ENCODE measurements at regions not wholly inside any gene's neighbourhood (a gene's known extent, or its start where the extent isn't known, plus 50 kb on each side); places are given as distances from the start of the nearest gene placed in this dataset.
"Not testable (repeated sequence)": the region's sequence is repeated elsewhere in the genome, so short reads cannot be mapped to it uniquely, and the experiment has no call there.

- ChIA-PET POLR2A (ENCODE audit: unreplicated experiment) (no interaction called here), CTCF (no interaction called here)
- intact Hi-C loops (cut with micrococcal nuclease) = no loop called here
- BruUV-seq (replicated peaks) = no TSS peak
- TF ChIP-seq EZH2phosphoT487 (IDR thresholded peaks at IDR 0.05; ENCODE audit: borderline replicate concordance, low read length) (no peak), EZH2 (IDR thresholded peaks at IDR 0.05; ENCODE audit: low read length, unreplicated experiment) (no peak), CTCF (conservative IDR thresholded peaks at IDR 0.05; ENCODE audit: low read depth, low read length) (no peak)
- H3K4me3 ChIP-seq (ENCODE audit: low read length) = no peak overlapping the region
- H3K4me1 ChIP-seq (ENCODE audit: insufficient read depth, low read length) = no peaks in the 10 kb centered on the region
- H4K20me1 ChIP-seq (ENCODE audit: low read length) = no peaks in the 10 kb centered on the region
- no peaks in the 10 kb centered on the region for H3F3A ChIP-seq (ENCODE audit: low read length, unreplicated experiment)
- DNase-seq = no peak
- H3K9me2 ChIP-seq (replicated peaks; ENCODE audit: low read length) = no peaks in the 10 kb centered on the region
- H3K79me2 ChIP-seq (ENCODE audit: low read length) = no peaks in the 10 kb centered on the region
- no peak overlapping the region for H3K4me2 ChIP-seq (ENCODE audit: low read length)
- no peak overlapping the region for H2AFZ ChIP-seq (ENCODE audit: low read length)
- ATAC-seq = no peak
- no peaks in the 10 kb centered on the region for H3K9me3 ChIP-seq (ENCODE audit: low read length)
- no peaks in the 10 kb centered on the region for H3K36me3 ChIP-seq (ENCODE audit: low read depth, low read length)
- no peak overlapping the region for H3K27ac ChIP-seq (ENCODE audit: low read length)
- no peak overlapping the region for H3K9ac ChIP-seq (ENCODE audit: low read length)
- no peaks in the 10 kb centered on the region for H3K27me3 ChIP-seq (ENCODE audit: low read length)
Measured at GRCh38 chr4:115969756-115970155, 856.3 kb upstream of the NDST4 start.

- POLR2A ChIA-PET (ENCODE audit: unreplicated experiment) = no interaction called here
Measured at GRCh38 chr4:115965588-115965987, 852.2 kb upstream of the NDST4 start.

GRCh38 chr4:115956054-115956796, 842.8 kb upstream of the NDST4 start:
- DNase-seq; H3K27ac ChIP-seq (ENCODE audit: low read length); H3K4me1 ChIP-seq (ENCODE audit: insufficient read depth, low read length); H3F3A ChIP-seq (ENCODE audit: low read length, unreplicated experiment); H3K9me2 ChIP-seq (replicated peaks; ENCODE audit: low read length); intact Hi-C loops (cut with micrococcal nuclease); H3K9me3 ChIP-seq (ENCODE audit: low read length); H3K36me3 ChIP-seq (ENCODE audit: low read depth, low read length); POLR2A ChIA-PET (ENCODE audit: unreplicated experiment); BruUV-seq (replicated peaks); H2AFZ ChIP-seq (ENCODE audit: low read length); H3K4me2 ChIP-seq (ENCODE audit: low read length); H3K79me2 ChIP-seq (ENCODE audit: low read length); H4K20me1 ChIP-seq (ENCODE audit: low read length); H3K27me3 ChIP-seq (ENCODE audit: low read length); H3K4me3 ChIP-seq (ENCODE audit: low read length); H3K9ac ChIP-seq (ENCODE audit: low read length); CTCF ChIA-PET; ATAC-seq: not testable (repeated sequence)

More at GRCh38 chr4:115965588-115965987, 852.2 kb upstream of the NDST4 start:
- Histone ChIP-seq H3K79me2 (ENCODE audit: low read length) (no peaks in the 10 kb centered on the region), H3K27me3 (ENCODE audit: low read length) (no peaks in the 10 kb centered on the region), H3F3A (ENCODE audit: low read length, unreplicated experiment) (no peaks in the 10 kb centered on the region), H3K9ac (ENCODE audit: low read length) (no peak overlapping the region), H2AFZ (ENCODE audit: low read length) (no peak overlapping the region), H3K4me2 (ENCODE audit: low read length) (no peak overlapping the region), H3K27ac (ENCODE audit: low read length) (no peak overlapping the region), H3K9me3 (ENCODE audit: low read length) (no peaks in the 10 kb centered on the region), H3K36me3 (ENCODE audit: low read depth, low read length) (no peaks in the 10 kb centered on the region), H4K20me1 (ENCODE audit: low read length) (no peaks in the 10 kb centered on the region), H3K4me1 (ENCODE audit: insufficient read depth, low read length) (no peaks in the 10 kb centered on the region), H3K9me2 (replicated peaks; ENCODE audit: low read length) (no peaks in the 10 kb centered on the region), H3K4me3 (ENCODE audit: low read length) (no peak overlapping the region)
- CTCF ChIA-PET = no interaction called here
- ATAC-seq (no peak), DNase-seq (no peak)
- no TSS peak for BruUV-seq (replicated peaks)
- intact Hi-C loops (cut with micrococcal nuclease) = no loop called here
- TF ChIP-seq CTCF (conservative IDR thresholded peaks at IDR 0.05; ENCODE audit: low read depth, low read length) (no peak), EZH2phosphoT487 (IDR thresholded peaks at IDR 0.05; ENCODE audit: borderline replicate concordance, low read length) (no peak), EZH2 (IDR thresholded peaks at IDR 0.05; ENCODE audit: low read length, unreplicated experiment) (no peak)

All from PC-3 (cell line).